Fibroblast of skin of right quadriceps (primary cell): ENCODE measurements at regions not wholly inside any gene's neighbourhood (a gene's known extent, or its start where the extent isn't known, plus 50 kb on each side); places are given as distances from the start of the nearest gene placed in this dataset.
"Not testable (repeated sequence)": the region's sequence is repeated elsewhere in the genome, so short reads cannot be mapped to it uniquely, and the experiment has no call there.

Experiments used
- DNase-seq: peaks from one replicate; pipeline ENCODE4 v3.0.0-alpha.2; 2013

- DNase-seq = not testable (repeated sequence)
Measured at GRCh38 chr7:76918619-76919018, 113.5 kb downstream of the SPDYE17 start.

- not testable (repeated sequence) for DNase-seq
Measured at GRCh38 chr7:76914361-76914760, 117.8 kb downstream of the SPDYE17 start.

GRCh38 chr7:76912011-76912814, 119.9 kb downstream of the SPDYE17 start:
- DNase-seq = not testable (repeated sequence)

GRCh38 chr7:76904688-76905087, 127.5 kb downstream of the SPDYE17 start:
- DNase-seq = not testable (repeated sequence)

GRCh38 chr7:76901944-76902710, 130.0 kb downstream of the SPDYE17 start:
- not testable (repeated sequence) for DNase-seq

- not testable (repeated sequence) for DNase-seq
Measured at GRCh38 chr7:76898807-76899206, 133.4 kb downstream of the SPDYE17 start.

- peak; percentile 41 for DNase-seq
Measured at GRCh38 chr7:76897007-76897406, 135.2 kb downstream of the SPDYE17 start.

- DNase-seq = not testable (repeated sequence)
Measured at GRCh38 chr7:76895696-76896095, 136.5 kb downstream of the SPDYE17 start.

GRCh38 chr7:76891771-76892170, 140.4 kb downstream of the SPDYE17 start:
- DNase-seq = peak; percentile 24

GRCh38 chr7:76879733-76880288, 152.3 kb downstream of the SPDYE17 start:
- not testable (repeated sequence) for DNase-seq

- DNase-seq = not testable (repeated sequence)
Measured at GRCh38 chr7:76875760-76876159, 156.4 kb downstream of the SPDYE17 start.

GRCh38 chr7:76870504-76870808, 161.7 kb downstream of the SPDYE17 start:
- not testable (repeated sequence) for DNase-seq

- peak; percentile 8 for DNase-seq
Measured at GRCh38 chr7:76867364-76867889, 164.7 kb downstream of the SPDYE17 start.

GRCh38 chr7:76863150-76863773, 168.9 kb downstream of the SPDYE17 start:
- DNase-seq = not testable (repeated sequence)

- not testable (repeated sequence) for DNase-seq
Measured at GRCh38 chr7:76862241-76862640, 169.9 kb downstream of the SPDYE17 start.

- DNase-seq = not testable (repeated sequence)
Measured at GRCh38 chr7:76859933-76860332, 172.2 kb downstream of the SPDYE17 start.

GRCh38 chr7:76854631-76855030, 177.5 kb downstream of the SPDYE17 start:
- not testable (repeated sequence) for DNase-seq

GRCh38 chr7:76852787-76853584, 179.2 kb downstream of the SPDYE17 start:
- DNase-seq = not testable (repeated sequence)

- DNase-seq = not testable (repeated sequence)
Measured at GRCh38 chr7:76852362-76852761, 179.8 kb downstream of the SPDYE17 start.

GRCh38 chr7:76851617-76852016, 180.5 kb downstream of the SPDYE17 start:
- not testable (repeated sequence) for DNase-seq

GRCh38 chr7:76849887-76850563, 182.1 kb downstream of the SPDYE17 start:
- not testable (repeated sequence) for DNase-seq
